Stomach (tissue), 4 donors: ENCODE measurements at regions not wholly inside any gene's neighbourhood (a gene's known extent, or its start where the extent isn't known, plus 50 kb on each side); places are given as distances from the start of the nearest gene placed in this dataset.

Source experiments
- EP300 ChIP-seq: sonication (generic); formaldehyde crosslinking; IDR thresholded peaks from one replicate; pipeline ENCODE4 v1.6.1; 2017; ENCODE audit warnings: antibody characterized with exemption
- POLR2A ChIP-seq, 4 donors: fragments of 450-650 bp; IDR thresholded peaks; one replicate each; pipeline ENCODE4 v1.6.1; 2016; ENCODE audit warnings: antibody characterized with exemption in 4 of 4, control low read depth in 2 of 4, mild to moderate bottlenecking in 1 of 4, moderate library complexity in 1 of 4
- POLR2AphosphoS5 ChIP-seq, 3 donors: sonication (generic); formaldehyde crosslinking; IDR thresholded peaks; one replicate each; pipeline ENCODE4 v1.6.1; 2016; ENCODE audit warnings: antibody characterized with exemption in 3 of 3
- TF ChIP-seq, protein P1 (sequence below), 7 experiments: fragments of 450-650 bp in 4 of 7; fragments of 200-600 bp in 3 of 7; sonication (generic) in 3 of 7; IDR thresholded peaks; one replicate each; pipeline ENCODE4 v1.5.1; 2016 to 2019; ENCODE audit warnings: antibody characterized with exemption in 7 of 7, control low read depth in 2 of 7, mild to moderate bottlenecking in 1 of 7

DNA sequence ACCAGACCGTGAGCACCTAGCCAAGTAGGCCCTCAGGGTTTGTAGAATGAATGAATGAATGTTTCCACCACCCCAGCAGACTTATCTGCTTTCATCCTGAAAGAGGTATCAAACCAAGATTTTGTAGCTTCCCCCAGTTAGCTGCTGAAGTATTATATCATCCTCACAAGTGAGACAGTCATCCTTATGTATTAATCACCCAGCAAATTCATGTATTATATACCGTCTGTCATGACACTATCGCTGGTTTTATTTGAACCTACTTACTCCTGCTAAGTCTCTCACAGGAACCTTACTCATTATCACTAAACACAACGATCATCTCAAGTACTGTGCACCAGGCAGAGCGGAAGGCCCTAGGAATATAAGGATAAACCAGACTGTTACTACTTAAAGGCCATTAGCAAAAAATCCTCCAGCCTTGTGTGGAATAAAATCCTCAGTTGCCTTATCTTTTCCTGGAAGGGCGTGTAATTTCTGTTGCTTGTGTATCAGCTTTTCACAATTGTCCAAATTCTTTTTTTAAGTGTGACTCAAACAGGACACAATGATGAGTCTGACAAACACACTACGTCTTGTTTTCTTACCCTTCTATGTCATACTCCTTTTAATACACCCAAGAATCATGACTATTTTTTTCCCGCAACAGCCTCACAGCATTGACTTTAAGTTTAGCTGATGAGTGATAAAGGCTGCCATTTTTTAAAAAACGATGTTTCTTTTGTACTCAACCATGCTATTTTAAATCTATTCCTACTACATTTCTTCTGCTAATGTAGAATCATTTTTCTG lies 176.1 kb upstream of the KLF14 start:
- no peak for TF ChIP-seq POLR2AphosphoS5 (IDR thresholded peaks at IDR 0.05)
- TF ChIP-seq, protein P1, sequence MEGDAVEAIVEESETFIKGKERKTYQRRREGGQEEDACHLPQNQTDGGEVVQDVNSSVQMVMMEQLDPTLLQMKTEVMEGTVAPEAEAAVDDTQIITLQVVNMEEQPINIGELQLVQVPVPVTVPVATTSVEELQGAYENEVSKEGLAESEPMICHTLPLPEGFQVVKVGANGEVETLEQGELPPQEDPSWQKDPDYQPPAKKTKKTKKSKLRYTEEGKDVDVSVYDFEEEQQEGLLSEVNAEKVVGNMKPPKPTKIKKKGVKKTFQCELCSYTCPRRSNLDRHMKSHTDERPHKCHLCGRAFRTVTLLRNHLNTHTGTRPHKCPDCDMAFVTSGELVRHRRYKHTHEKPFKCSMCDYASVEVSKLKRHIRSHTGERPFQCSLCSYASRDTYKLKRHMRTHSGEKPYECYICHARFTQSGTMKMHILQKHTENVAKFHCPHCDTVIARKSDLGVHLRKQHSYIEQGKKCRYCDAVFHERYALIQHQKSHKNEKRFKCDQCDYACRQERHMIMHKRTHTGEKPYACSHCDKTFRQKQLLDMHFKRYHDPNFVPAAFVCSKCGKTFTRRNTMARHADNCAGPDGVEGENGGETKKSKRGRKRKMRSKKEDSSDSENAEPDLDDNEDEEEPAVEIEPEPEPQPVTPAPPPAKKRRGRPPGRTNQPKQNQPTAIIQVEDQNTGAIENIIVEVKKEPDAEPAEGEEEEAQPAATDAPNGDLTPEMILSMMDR (IDR thresholded peaks at IDR 0.05): no peak
- TF ChIP-seq POLR2A (IDR thresholded peaks at IDR 0.05): no peak
- TF ChIP-seq EP300: no peak
